OCI-LY1 (cell line): ENCODE measurements at regions not wholly inside any gene's neighbourhood (a gene's known extent, or its start where the extent isn't known, plus 50 kb on each side); places are given as distances from the start of the nearest gene placed in this dataset.

Source experiments
- H2AFZ ChIP-seq: fragments of 200-600 bp; sonication (generic), shearing (Covaris generic); 2 replicates; pipeline ENCODE4 v1.6.0; 2014; ENCODE audit warnings: antibody characterized with exemption, mild to moderate bottlenecking, low read length
- H3F3A ChIP-seq: fragments of 200-600 bp; sonication (generic), shearing (Covaris generic); 2 replicates; pipeline ENCODE4 v1.6.0; 2014; ENCODE audit warnings: mild to moderate bottlenecking, antibody characterized with exemption, low read length, moderate library complexity; ENCODE audit not compliant: insufficient read depth
- H3K27ac ChIP-seq: fragments of 200-600 bp; sonication (generic); 2 replicates; pipeline ENCODE4 v1.5.1; 2014; ENCODE audit warnings: low read length, mixed run types, mild to moderate bottlenecking, low read depth; ENCODE audit not compliant: poor library complexity, severe bottlenecking
- H3K27me3 ChIP-seq: fragments of 200-600 bp; sonication (generic); 2 replicates; pipeline ENCODE4 v1.6.0; 2014; ENCODE audit warnings: antibody characterized with exemption, mild to moderate bottlenecking, low read length, moderate library complexity; ENCODE audit not compliant: insufficient read depth
- H3K36me3 ChIP-seq: fragments of 200-600 bp; sonication (generic); 2 replicates; pipeline ENCODE4 v1.6.1; 2014; ENCODE audit warnings: mild to moderate bottlenecking, antibody characterized with exemption, low read length, moderate library complexity, mixed read lengths; ENCODE audit not compliant: insufficient read depth
- H3K4me1 ChIP-seq: fragments of 200-600 bp; sonication (generic); 2 replicates; pipeline ENCODE4 v1.5.1; 2014; ENCODE audit warnings: mild to moderate bottlenecking, low read length, moderate library complexity; ENCODE audit not compliant: insufficient read depth, severe bottlenecking
- H3K4me2 ChIP-seq: fragments of 200-600 bp; sonication (generic), shearing (Covaris generic); 2 replicates; pipeline ENCODE4 v1.6.1; 2014; ENCODE audit warnings: low read length
- H3K4me3 ChIP-seq: fragments of 200-600 bp; sonication (generic); 2 replicates; pipeline ENCODE4 v1.5.1; 2014; ENCODE audit warnings: low read length, low read depth, mild to moderate bottlenecking, mixed read lengths; ENCODE audit not compliant: poor library complexity, severe bottlenecking
- H3K79me2 ChIP-seq: fragments of 200-600 bp; shearing (Covaris generic); 2 replicates; pipeline ENCODE4 v1.6.1; 2016; ENCODE audit warnings: mixed run types, low read length, mixed read lengths; ENCODE audit not compliant: insufficient read depth
- H3K9ac ChIP-seq: fragments of 200-600 bp; sonication (generic), shearing (Covaris generic); 2 replicates; pipeline ENCODE4 v1.6.1; 2014; ENCODE audit warnings: mild to moderate bottlenecking, low read length, mixed read lengths
- H3K9me2 ChIP-seq: fragments of 200-600 bp; sonication (generic), shearing (Covaris generic); 2 replicates; pipeline ENCODE4 v1.6.1; 2014; ENCODE audit warnings: low read depth, mild to moderate bottlenecking, low read length, mixed read lengths
- H3K9me3 ChIP-seq: fragments of 200-600 bp; shearing (Covaris generic); 2 replicates; pipeline ENCODE4 v1.6.1; 2014; ENCODE audit warnings: low read length, mixed read lengths
- H4K20me1 ChIP-seq: fragments of 200-600 bp; sonication (generic), shearing (Covaris generic); 2 replicates; pipeline ENCODE4 v1.6.0; 2016; ENCODE audit warnings: mild to moderate bottlenecking, low read length; ENCODE audit not compliant: insufficient read depth
- EZH2 ChIP-seq: fragments of 200-600 bp; sonication (generic), shearing (Covaris generic); IDR thresholded peaks from 2 replicates; pipeline ENCODE4 v1.8.0; 2017; ENCODE audit warnings: borderline replicate concordance, mixed run types, mild to moderate bottlenecking, antibody characterized with exemption, low read length, moderate library complexity, mixed read lengths
- TF ChIP-seq, protein P1 (sequence below): fragments of 200-600 bp; sonication (generic), shearing (Covaris generic); IDR thresholded peaks from 2 replicates; pipeline ENCODE4 v1.5.1; 2017; ENCODE audit warnings: mild to moderate bottlenecking, antibody characterized with exemption, low read length, moderate library complexity, mixed read lengths

DNA sequence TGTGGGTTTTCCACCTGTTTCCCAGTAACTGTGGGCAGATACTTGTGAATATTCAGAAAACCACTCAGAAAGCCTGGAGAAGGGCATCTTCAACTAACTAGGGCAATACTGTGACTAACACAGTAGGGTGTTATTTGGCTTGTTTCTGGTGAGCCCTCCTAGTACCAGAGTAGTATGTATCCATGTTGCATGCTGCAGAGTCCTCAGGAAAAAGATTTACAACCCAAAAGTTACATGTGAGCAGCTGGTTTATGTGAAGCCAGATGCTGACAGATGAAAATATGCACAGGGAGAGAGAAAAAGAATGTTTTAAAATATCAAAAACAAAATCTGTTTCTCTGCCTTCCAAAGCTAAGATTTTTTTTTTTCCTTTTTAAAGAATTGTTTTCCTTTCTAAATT, 333.2 kb upstream of the UBE2E3 start:
- Histone ChIP-seq H3K36me3 (no peaks in the 10 kb centered on the region), H3K4me3 (no peak overlapping the region), H3K9ac (no peak overlapping the region), H3F3A (no peaks in the 10 kb centered on the region), H3K27me3 (no peaks in the 10 kb centered on the region), H3K9me2 (no peaks in the 10 kb centered on the region), H3K4me2 (no peak overlapping the region), H3K79me2 (no peaks in the 10 kb centered on the region), H2AFZ (no peak overlapping the region), H3K27ac (no peak overlapping the region), H3K9me3 (no peaks in the 10 kb centered on the region), H4K20me1 (no peaks in the 10 kb centered on the region), H3K4me1 (no peaks in the 10 kb centered on the region)
- TF ChIP-seq, protein P1, sequence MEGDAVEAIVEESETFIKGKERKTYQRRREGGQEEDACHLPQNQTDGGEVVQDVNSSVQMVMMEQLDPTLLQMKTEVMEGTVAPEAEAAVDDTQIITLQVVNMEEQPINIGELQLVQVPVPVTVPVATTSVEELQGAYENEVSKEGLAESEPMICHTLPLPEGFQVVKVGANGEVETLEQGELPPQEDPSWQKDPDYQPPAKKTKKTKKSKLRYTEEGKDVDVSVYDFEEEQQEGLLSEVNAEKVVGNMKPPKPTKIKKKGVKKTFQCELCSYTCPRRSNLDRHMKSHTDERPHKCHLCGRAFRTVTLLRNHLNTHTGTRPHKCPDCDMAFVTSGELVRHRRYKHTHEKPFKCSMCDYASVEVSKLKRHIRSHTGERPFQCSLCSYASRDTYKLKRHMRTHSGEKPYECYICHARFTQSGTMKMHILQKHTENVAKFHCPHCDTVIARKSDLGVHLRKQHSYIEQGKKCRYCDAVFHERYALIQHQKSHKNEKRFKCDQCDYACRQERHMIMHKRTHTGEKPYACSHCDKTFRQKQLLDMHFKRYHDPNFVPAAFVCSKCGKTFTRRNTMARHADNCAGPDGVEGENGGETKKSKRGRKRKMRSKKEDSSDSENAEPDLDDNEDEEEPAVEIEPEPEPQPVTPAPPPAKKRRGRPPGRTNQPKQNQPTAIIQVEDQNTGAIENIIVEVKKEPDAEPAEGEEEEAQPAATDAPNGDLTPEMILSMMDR, result no peak
- TF ChIP-seq EZH2, result no peak

DNA sequence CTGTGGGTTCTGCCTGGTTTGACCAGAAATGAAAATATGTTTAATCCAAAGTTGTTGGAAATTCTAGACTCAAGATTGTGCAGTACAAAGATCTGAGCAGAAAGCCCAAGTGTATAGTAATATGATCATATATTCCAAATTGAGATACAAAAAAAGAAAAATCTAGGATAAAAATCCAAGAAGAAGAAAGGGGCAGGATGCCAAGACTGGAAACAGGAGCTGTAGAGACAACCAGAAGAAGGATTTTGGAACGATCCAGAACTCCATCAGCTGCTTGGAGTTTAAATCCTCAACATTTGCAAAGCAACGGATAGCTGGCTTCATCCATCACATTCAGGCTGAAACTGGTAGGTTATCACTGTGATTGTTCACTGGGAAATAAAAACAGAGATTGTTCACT, 333.6 kb upstream of the UBE2E3 start:
- Histone ChIP-seq H4K20me1 (no peaks in the 10 kb centered on the region), H3K79me2 (no peaks in the 10 kb centered on the region), H3K9ac (no peak overlapping the region), H3K4me3 (no peak overlapping the region), H3K9me2 (no peaks in the 10 kb centered on the region), H3K9me3 (no peaks in the 10 kb centered on the region), H3K4me1 (no peaks in the 10 kb centered on the region), H3K27ac (no peak overlapping the region), H3F3A (no peaks in the 10 kb centered on the region), H3K4me2 (no peak overlapping the region), H3K27me3 (no peaks in the 10 kb centered on the region), H3K36me3 (no peaks in the 10 kb centered on the region), H2AFZ (no peak overlapping the region)
- TF ChIP-seq, protein P1, result no peak
- no peak for TF ChIP-seq EZH2

DNA sequence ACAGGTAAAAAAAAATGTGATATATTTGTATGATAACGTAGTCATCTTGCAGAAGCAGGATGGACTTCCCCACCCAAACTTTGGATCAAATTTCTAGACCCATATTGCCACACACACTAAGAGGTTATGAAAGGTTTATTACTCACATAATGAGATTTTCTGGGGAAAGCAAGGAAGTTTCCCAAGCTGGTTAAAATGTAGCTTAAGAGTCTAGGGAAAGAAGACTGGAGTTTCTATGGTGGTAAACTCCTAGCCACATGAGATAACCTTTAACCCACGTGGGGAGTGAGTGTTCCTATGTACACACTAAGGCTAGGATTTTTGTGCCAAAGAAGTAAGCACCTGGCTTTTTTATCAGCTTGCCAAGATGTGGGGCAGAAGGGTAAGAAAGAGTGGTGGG, 335.7 kb upstream of the UBE2E3 start:
- TF ChIP-seq EZH2, result no peak
- TF ChIP-seq, protein P1, result no peak
- H3K9me2 ChIP-seq, result no peaks in the 10 kb centered on the region
- H3K9me3 ChIP-seq, result no peaks in the 10 kb centered on the region
- no peaks in the 10 kb centered on the region for H3K4me1 ChIP-seq
- no peaks in the 10 kb centered on the region for H3K27me3 ChIP-seq
- H3K4me2 ChIP-seq, result no peak overlapping the region
- no peaks in the 10 kb centered on the region for H3F3A ChIP-seq
- no peaks in the 10 kb centered on the region for H3K36me3 ChIP-seq
- no peaks in the 10 kb centered on the region for H3K79me2 ChIP-seq
- H2AFZ ChIP-seq, result no peak overlapping the region
- H3K27ac ChIP-seq, result no peak overlapping the region
- H3K9ac ChIP-seq, result no peak overlapping the region
- no peak overlapping the region for H3K4me3 ChIP-seq
- no peaks in the 10 kb centered on the region for H4K20me1 ChIP-seq
